Breast epithelium (tissue), 3 donors: ENCODE measurements at regions not wholly inside any gene's neighbourhood (a gene's known extent, or its start where the extent isn't known, plus 50 kb on each side); places are given as distances from the start of the nearest gene placed in this dataset.

ENCODE experiments used
- CTCF ChIP-seq, 3 donors: fragments of 450-650 bp; IDR thresholded peaks; one replicate each; pipeline ENCODE4 v1.5.1; 2016 to 2017; ENCODE audit warnings: antibody characterized with exemption in 3 of 3, mild to moderate bottlenecking in 3 of 3, moderate library complexity in 3 of 3
- POLR2A ChIP-seq: fragments of 450-650 bp; IDR thresholded peaks from one replicate; pipeline ENCODE4 v1.6.1; 2016; ENCODE audit warnings: antibody characterized with exemption, mild to moderate bottlenecking, moderate library complexity
- POLR2AphosphoS5 ChIP-seq, 3 donors: sonication (generic); formaldehyde crosslinking; IDR thresholded peaks; one replicate each; pipeline ENCODE4 v1.6.1; 2017; ENCODE audit warnings: antibody characterized with exemption in 3 of 3

GRCh38 chr6:102340311-102340710, 946.8 kb downstream of the GRIK2 start:
- no peak for TF ChIP-seq CTCF (IDR thresholded peaks at IDR 0.05)
- TF ChIP-seq POLR2A = no peak
- TF ChIP-seq POLR2AphosphoS5 (IDR thresholded peaks at IDR 0.05) = no peak
